ENCODE measurements at regions not wholly inside any gene's neighbourhood (a gene's known extent, or its start where the extent isn't known, plus 50 kb on each side); places are given as distances from the start of the nearest gene placed in this dataset.

DNA sequence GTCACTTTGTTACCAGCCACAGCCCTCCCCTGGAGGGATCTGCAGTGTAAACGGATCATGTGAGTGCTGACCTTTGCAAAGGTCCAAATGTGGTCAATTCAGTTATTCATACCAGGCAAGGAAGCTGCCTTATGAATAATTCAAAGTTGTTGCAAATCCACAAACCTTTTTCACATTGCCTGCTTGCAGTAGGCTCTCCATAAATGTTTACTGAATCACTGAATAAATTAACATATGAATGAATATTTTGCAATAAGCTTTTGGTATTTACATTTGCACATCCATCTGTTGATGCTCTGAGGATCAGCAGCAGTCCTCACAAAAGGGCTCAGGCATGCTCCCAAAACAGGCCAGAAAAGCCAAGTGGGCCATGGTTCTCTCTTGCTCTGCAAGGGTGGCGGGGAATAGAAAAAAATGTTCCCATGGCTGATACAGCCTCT, 156.8 kb downstream of the VAPA start:
- intact Hi-C loops (cut with DNase I) = no loop called here
- DNase-seq = no peak
- Histone ChIP-seq H3K27me3 (no peaks in the 10 kb centered on the region), H3K4me3 (replicated peaks in 1 of 3) (no peak overlapping the region), H3K36me3 (no peaks in the 10 kb centered on the region), H3K4me1 (no peaks in the 10 kb centered on the region), H3K27ac (no peak overlapping the region), H3K9me3 (no peaks in the 10 kb centered on the region)
- WGBS, 2 donors = 75 to 84% methylated on average over 2 of the region's 2 CpGs
- TF ChIP-seq, protein P1, sequence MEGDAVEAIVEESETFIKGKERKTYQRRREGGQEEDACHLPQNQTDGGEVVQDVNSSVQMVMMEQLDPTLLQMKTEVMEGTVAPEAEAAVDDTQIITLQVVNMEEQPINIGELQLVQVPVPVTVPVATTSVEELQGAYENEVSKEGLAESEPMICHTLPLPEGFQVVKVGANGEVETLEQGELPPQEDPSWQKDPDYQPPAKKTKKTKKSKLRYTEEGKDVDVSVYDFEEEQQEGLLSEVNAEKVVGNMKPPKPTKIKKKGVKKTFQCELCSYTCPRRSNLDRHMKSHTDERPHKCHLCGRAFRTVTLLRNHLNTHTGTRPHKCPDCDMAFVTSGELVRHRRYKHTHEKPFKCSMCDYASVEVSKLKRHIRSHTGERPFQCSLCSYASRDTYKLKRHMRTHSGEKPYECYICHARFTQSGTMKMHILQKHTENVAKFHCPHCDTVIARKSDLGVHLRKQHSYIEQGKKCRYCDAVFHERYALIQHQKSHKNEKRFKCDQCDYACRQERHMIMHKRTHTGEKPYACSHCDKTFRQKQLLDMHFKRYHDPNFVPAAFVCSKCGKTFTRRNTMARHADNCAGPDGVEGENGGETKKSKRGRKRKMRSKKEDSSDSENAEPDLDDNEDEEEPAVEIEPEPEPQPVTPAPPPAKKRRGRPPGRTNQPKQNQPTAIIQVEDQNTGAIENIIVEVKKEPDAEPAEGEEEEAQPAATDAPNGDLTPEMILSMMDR (IDR thresholded peaks at IDR 0.05) = no peak
- TF ChIP-seq POLR2A (IDR thresholded peaks at IDR 0.05) = no peak

DNA sequence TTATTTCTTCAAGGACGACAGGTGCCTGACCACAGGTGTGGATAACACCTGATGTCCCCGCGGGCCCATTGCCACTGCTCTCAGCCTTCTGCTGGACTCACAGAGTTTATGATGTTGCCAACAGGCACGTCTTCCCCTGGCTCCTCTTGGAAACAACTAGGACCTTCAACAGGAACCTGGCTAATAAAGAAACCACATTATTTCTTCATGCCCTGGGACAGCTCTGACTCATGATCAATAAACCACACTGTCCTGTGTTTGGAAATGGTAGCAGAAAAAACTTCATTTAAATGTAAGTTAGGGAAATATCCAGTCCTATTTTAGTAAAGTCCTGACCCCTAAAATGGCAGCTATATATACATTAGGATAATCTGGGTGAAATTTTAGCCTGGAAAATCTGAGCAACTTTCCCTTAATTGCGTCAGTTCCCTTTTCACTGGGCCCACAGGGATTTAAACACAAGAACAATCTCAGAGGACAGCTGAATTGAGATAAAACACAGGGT, 158.9 kb downstream of the VAPA start:
- H3K36me3 ChIP-seq = no peaks in the 10 kb centered on the region
- H3K4me3 ChIP-seq (replicated peaks in 1 of 3) = no peak overlapping the region
- no peak overlapping the region for H3K27ac ChIP-seq
- no peaks in the 10 kb centered on the region for H3K9me3 ChIP-seq
- no peaks in the 10 kb centered on the region for H3K4me1 ChIP-seq
- DNase-seq = no peak
- no peaks in the 10 kb centered on the region for H3K27me3 ChIP-seq
- TF ChIP-seq, protein P1 (IDR thresholded peaks at IDR 0.05) = no peak
- TF ChIP-seq POLR2A (IDR thresholded peaks at IDR 0.05) = no peak
- intact Hi-C loops (cut with DNase I) = no loop called here
- 84 to 86% methylated on average over 5 of the region's 5 CpGs for WGBS, 2 donors

DNA sequence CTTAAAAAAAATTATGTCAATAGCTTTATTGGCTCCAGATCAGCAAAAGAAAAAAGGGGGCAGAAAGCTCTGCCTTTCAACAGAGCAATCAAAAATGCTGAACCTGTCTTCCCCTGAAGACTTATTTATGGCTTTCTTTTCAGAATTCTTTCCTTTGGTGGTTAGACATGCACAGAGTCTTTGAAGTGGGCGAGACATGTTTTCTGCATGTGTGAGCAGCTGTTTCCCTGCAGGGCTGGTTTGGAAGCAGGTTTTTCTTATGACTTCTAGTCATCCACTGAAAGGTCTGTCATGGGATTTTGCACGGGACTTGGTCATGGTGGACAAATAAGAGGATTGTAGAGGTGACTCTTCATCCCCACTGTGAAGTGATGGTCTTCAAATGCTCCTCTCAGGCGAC, 160.3 kb downstream of the VAPA start:
- intact Hi-C loops (cut with DNase I) = no loop called here
- Histone ChIP-seq H3K4me1 (no peaks in the 10 kb centered on the region), H3K27me3 (no peaks in the 10 kb centered on the region), H3K27ac (no peak overlapping the region), H3K36me3 (no peaks in the 10 kb centered on the region), H3K4me3 (replicated peaks in 1 of 3) (no peak overlapping the region), H3K9me3 (no peaks in the 10 kb centered on the region)
- 75 to 85% methylated on average over 3 of the region's 3 CpGs for WGBS, 2 donors
- DNase-seq = no peak
- TF ChIP-seq, protein P1 (IDR thresholded peaks at IDR 0.05) = no peak
- no peak for TF ChIP-seq POLR2A (IDR thresholded peaks at IDR 0.05)

DNA sequence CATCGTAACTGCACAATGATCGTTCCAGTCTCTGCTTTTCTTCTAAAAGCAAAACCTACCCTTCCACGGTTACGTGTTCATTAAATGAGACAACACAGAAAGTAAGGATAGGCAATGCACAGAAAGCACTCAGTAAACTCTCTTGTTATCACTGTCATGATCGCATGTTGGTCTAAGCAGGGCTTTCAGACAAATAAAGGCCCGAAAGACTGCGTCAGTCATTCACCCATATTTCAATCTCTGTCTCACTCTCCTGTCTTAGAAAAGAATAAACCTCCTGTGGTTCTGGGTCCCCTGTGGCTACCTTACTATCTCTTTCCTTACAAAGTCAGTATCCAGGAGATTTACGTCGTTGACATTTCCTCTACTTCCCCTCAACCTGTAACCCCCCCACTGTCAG, 160.9 kb downstream of the VAPA start:
- H3K27ac ChIP-seq = no peak overlapping the region
- WGBS, 2 donors = 73% methylated on average over 9 of the region's 9 CpGs

DNA sequence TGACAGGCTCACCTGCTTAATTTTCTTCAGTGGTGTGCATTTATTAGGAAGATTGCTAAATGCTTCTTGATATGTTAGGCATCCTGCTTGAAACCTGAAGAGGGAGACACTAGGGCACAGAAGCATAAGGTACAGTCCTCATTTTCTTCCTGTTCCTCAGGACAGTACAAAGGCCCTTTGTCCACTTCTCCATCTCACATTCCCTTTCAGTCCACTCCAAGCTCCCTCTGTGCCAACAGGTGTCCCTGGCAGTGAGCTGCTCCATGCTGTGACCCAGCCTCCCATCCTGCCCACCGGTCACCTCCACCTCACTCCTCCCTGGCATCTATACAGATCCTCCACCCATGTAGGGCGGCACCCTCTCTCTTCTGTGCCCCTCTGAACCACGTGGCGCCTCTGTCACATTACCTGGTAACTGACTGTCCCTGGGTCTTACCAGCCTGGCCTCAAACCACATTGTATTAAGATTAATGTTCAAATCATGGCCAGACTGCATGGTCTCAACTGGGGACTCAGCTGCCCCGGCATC, 162.8 kb downstream of the VAPA start:
- Histone ChIP-seq H3K4me1 (peaks cover 0 to 7% of the 10 kb centered on the region in 2 donors), H3K27me3 (no peaks in the 10 kb centered on the region), H3K27ac (no peak overlapping the region), H3K4me3 (replicated peaks in 1 of 3) (no peak overlapping the region), H3K36me3 (no peaks in the 10 kb centered on the region), H3K9me3 (no peaks in the 10 kb centered on the region)
- TF ChIP-seq, protein P1 (IDR thresholded peaks at IDR 0.05) = no peak
- no peak for TF ChIP-seq POLR2A (IDR thresholded peaks at IDR 0.05)
- intact Hi-C loops (cut with DNase I) = no loop called here
- 96% methylated on average over 4 to 5 of the region's 5 CpGs for WGBS, 2 donors
- DNase-seq = no peak

More for the DNA sequence above, 160.9 kb downstream of the VAPA start:
- DNase-seq = no peak
- H3K4me3 ChIP-seq (replicated peaks in 1 of 3) = no peak overlapping the region
- no peaks in the 10 kb centered on the region for H3K4me1 ChIP-seq
- no peak for TF ChIP-seq POLR2A (IDR thresholded peaks at IDR 0.05)
- TF ChIP-seq, protein P1 (IDR thresholded peaks at IDR 0.05) = no peak
- no peaks in the 10 kb centered on the region for H3K27me3 ChIP-seq
- no peaks in the 10 kb centered on the region for H3K9me3 ChIP-seq
- intact Hi-C loops (cut with DNase I) = no loop called here
- H3K36me3 ChIP-seq = no peaks in the 10 kb centered on the region
